Gastroesophageal sphincter (tissue), 3 donors: ENCODE measurements at regions not wholly inside any gene's neighbourhood (a gene's known extent, or its start where the extent isn't known, plus 50 kb on each side); places are given as distances from the start of the nearest gene placed in this dataset.

Experiments
- POLR2AphosphoS5 ChIP-seq: sonication (generic); formaldehyde crosslinking; IDR thresholded peaks from one replicate; pipeline ENCODE4 v1.6.1; 2017; ENCODE audit warnings: antibody characterized with exemption
- TF ChIP-seq, protein P1 (sequence below), 4 experiments: fragments of 200-600 bp in 2 of 4; fragments of 450-650 bp in 2 of 4; sonication (generic) in 1 of 4; IDR thresholded peaks; one replicate each; pipeline ENCODE4 v1.5.1; 2017 to 2019; ENCODE audit warnings: antibody characterized with exemption in 4 of 4, mild to moderate bottlenecking in 2 of 4, moderate library complexity in 2 of 4

DNA sequence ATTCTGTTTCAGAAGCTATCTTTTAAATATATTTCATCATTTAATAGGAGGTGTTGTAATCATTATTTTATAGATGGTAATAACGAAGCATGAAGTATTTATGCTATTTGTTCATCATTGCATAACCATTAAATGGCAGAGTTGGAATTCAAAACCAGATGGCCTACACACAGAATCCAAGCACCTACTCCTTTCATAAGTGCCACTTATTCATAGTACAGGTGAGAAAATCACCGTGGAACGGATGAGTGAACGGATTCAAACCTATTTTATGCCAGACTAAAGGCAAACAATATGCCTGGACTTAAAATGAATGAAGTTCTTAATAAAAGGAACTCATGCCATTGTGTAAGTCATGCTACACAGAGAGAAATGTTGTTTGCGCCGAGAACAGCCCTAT, 397.9 kb upstream of the ADGRB3 start:
- no peak for TF ChIP-seq POLR2AphosphoS5
- TF ChIP-seq, protein P1, sequence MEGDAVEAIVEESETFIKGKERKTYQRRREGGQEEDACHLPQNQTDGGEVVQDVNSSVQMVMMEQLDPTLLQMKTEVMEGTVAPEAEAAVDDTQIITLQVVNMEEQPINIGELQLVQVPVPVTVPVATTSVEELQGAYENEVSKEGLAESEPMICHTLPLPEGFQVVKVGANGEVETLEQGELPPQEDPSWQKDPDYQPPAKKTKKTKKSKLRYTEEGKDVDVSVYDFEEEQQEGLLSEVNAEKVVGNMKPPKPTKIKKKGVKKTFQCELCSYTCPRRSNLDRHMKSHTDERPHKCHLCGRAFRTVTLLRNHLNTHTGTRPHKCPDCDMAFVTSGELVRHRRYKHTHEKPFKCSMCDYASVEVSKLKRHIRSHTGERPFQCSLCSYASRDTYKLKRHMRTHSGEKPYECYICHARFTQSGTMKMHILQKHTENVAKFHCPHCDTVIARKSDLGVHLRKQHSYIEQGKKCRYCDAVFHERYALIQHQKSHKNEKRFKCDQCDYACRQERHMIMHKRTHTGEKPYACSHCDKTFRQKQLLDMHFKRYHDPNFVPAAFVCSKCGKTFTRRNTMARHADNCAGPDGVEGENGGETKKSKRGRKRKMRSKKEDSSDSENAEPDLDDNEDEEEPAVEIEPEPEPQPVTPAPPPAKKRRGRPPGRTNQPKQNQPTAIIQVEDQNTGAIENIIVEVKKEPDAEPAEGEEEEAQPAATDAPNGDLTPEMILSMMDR (IDR thresholded peaks at IDR 0.05): no peak
